Brain microvascular endothelial cell (primary cell): ENCODE measurements at regions not wholly inside any gene's neighbourhood (a gene's known extent, or its start where the extent isn't known, plus 50 kb on each side); places are given as distances from the start of the nearest gene placed in this dataset.

Experiments used
- DNase-seq: peaks from one replicate; pipeline ENCODE4 v3.0.0-alpha.2; 2020
- H3K27ac ChIP-seq: fragments of 250-450 bp; sonication (Bioruptor Pico); 2 replicates; pipeline ENCODE4 v1.5.1; 2020; ENCODE audit warnings: mild to moderate bottlenecking, moderate library complexity
- H3K27me3 ChIP-seq: fragments of 250-450 bp; sonication (Bioruptor Pico); replicated peaks from 2 replicates; pipeline ENCODE4 v1.5.1; 2020; ENCODE audit warnings: mild to moderate bottlenecking
- H3K36me3 ChIP-seq: fragments of 250-450 bp; sonication (Bioruptor Pico); replicated peaks from 2 replicates; pipeline ENCODE4 v1.5.1; 2020; ENCODE audit warnings: mild to moderate bottlenecking
- H3K4me3 ChIP-seq: 2 replicates; pipeline ENCODE4 v1.5.1; 2011; ENCODE audit warnings: low read depth, mild to moderate bottlenecking, control low read depth, low read length, moderate library complexity
- in situ Hi-C: cut with HindIII; loops from 2 replicates; pipeline ENCODE4 v1.10.0; 2017; ENCODE audit warnings: low sequenced_read_pairs, low pct_ligation_motif_present
- TF ChIP-seq, protein P1 (sequence below): IDR thresholded peaks from 2 replicates; pipeline ENCODE4 v1.5.1; 2011; ENCODE audit warnings: low read depth, mild to moderate bottlenecking, moderate library complexity, low read length, control low read depth, inconsistent platforms; ENCODE audit errors: missing control alignments

DNA sequence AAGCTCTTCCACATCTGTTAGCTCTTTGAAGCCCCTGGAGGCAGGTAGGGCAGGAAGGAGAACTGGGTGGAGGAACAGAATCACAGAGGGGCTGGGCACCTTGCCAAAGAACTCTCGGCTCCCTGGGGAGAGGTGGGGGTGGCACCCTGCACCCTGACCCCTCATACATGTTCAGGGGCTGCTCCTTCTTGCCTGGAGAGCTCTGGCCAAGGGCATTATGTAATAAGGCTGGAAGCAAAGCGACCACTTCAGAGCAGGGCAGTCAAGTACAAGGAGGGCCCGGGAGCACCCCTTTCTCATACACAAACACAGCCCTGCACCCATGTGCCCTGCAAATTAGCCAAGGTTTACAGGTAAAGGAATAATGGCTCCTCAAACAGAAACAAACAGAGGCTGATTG, 351.9 kb upstream of the TSHZ3 start:
- TF ChIP-seq, protein P1, sequence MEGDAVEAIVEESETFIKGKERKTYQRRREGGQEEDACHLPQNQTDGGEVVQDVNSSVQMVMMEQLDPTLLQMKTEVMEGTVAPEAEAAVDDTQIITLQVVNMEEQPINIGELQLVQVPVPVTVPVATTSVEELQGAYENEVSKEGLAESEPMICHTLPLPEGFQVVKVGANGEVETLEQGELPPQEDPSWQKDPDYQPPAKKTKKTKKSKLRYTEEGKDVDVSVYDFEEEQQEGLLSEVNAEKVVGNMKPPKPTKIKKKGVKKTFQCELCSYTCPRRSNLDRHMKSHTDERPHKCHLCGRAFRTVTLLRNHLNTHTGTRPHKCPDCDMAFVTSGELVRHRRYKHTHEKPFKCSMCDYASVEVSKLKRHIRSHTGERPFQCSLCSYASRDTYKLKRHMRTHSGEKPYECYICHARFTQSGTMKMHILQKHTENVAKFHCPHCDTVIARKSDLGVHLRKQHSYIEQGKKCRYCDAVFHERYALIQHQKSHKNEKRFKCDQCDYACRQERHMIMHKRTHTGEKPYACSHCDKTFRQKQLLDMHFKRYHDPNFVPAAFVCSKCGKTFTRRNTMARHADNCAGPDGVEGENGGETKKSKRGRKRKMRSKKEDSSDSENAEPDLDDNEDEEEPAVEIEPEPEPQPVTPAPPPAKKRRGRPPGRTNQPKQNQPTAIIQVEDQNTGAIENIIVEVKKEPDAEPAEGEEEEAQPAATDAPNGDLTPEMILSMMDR, result no peak
- no peak for DNase-seq
- Histone ChIP-seq H3K27ac (no peak overlapping the region), H3K27me3 (no peaks in the 10 kb centered on the region), H3K4me3 (no peak overlapping the region), H3K36me3 (no peaks in the 10 kb centered on the region)
- in situ Hi-C loops, result no loop called here

DNA sequence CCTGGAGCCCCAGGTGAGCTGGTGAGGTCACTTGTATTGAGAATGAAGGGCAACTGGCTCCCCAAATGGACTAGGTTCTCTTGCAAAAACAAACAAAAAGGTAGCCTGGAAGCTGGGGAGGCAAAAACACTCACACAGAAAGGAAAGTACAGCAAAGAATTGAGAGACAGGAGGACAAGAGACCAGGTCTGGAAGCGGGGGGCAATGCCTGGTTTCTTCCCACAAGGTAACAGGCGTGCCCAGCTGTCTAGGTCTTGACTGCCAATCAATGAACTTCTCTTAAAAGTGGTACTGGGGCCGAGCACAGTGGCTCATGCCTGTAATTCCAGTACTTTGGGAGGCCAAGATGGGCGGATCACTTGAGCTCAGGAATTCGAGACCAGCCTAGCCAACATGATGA, 356.4 kb upstream of the TSHZ3 start:
- H3K27me3 ChIP-seq, result no peaks in the 10 kb centered on the region
- H3K4me3 ChIP-seq, result no peak overlapping the region
- no peaks in the 10 kb centered on the region for H3K36me3 ChIP-seq
- H3K27ac ChIP-seq, result no peak overlapping the region
- in situ Hi-C loops, result no loop called here
- TF ChIP-seq, protein P1, result no peak
- no peak for DNase-seq

DNA sequence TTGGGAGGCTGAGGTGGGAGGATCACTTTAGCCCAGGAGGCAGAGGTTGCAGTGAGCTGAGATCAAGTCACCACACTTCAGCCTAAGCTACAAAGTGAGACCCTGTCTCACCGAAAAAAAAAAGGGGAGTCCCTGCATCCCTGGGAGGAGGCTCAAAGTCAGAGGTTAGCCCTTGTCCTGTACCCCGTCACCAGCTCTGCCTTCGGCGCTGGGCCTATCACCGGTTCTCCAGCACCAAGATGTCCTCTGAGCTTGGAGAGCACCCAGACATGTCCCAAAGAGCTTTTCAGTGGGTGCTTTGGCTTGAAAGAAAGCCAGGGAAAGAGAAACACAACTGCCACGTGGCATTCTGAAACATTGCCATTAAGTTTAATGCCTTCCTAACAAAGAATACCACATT, 356.9 kb upstream of the TSHZ3 start:
- H3K27ac ChIP-seq, result no peak overlapping the region
- no peaks in the 10 kb centered on the region for H3K27me3 ChIP-seq
- in situ Hi-C loops, result no loop called here
- no peak overlapping the region for H3K4me3 ChIP-seq
- no peaks in the 10 kb centered on the region for H3K36me3 ChIP-seq
- no peak for DNase-seq
- TF ChIP-seq, protein P1, result no peak

DNA sequence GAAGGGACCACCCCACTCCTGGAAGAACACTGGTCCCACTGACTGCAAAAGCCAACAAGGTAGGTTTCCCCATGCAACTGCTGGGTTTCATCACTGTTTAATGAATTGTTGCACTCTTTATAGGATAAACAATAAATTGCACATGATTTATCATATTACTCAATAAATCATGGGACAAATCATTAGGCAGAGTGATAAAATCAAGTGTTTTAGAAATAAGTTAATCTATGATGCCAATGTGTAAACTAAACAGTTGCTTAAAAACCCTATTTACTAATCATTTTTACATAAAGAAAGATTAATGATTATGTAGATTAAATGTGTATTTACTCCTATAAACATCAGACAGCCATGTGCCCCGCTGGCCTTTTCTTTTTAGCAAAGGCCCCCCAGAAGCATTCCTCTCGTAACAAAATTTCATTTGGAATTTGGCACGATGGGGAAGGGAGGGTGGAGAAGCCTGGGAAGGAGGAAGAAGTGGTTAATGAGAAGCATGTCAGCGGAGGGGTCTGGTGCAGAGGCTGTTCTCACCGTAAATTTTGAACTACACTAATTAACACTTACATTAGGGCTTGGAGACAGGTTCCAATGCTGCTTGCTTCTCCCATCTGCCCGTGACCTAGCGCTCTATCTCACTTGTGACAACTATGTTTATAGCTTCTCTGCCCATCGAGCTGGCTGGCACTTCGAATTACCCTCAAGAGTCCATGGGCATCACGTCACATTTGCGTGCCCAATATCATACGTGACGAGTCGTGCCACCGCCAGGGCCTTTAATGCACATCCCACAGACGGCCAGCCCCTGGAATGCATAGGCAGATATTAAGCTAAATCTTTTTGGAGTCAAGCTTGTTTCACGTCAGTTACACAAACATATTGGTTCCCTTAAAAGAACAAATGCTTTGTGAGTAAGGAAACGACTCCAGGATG, 357.7 kb upstream of the TSHZ3 start:
- TF ChIP-seq, protein P1, result no peak
- in situ Hi-C loops, result no loop called here
- H3K4me3 ChIP-seq, result no peak overlapping the region
- H3K36me3 ChIP-seq, result no peaks in the 10 kb centered on the region
- DNase-seq, result no peak
- H3K27ac ChIP-seq, result no peak overlapping the region
- H3K27me3 ChIP-seq, result no peaks in the 10 kb centered on the region

GRCh38 chr19:31708520-31708919, 359.3 kb upstream of the TSHZ3 start:
- in situ Hi-C loops, result no loop called here
- Histone ChIP-seq H3K27me3 (no peaks in the 10 kb centered on the region), H3K4me3 (no peak overlapping the region), H3K27ac (no peak overlapping the region), H3K36me3 (no peaks in the 10 kb centered on the region)
- no peak for DNase-seq
- TF ChIP-seq, protein P1, result no peak

- Histone ChIP-seq H3K27ac (no peak overlapping the region), H3K4me3 (no peak overlapping the region), H3K36me3 (no peaks in the 10 kb centered on the region), H3K27me3 (no peaks in the 10 kb centered on the region)
- no peak for DNase-seq
- TF ChIP-seq, protein P1, result no peak
- in situ Hi-C loops, result no loop called here
These were observed 360.2 kb upstream of the TSHZ3 start for GRCh38 chr19:31709476-31709875.
